Glutamatergic neuron (in vitro differentiated cells): ENCODE measurements at regions not wholly inside any gene's neighbourhood (a gene's known extent, or its start where the extent isn't known, plus 50 kb on each side); places are given as distances from the start of the nearest gene placed in this dataset.

Source experiments
- DNase-seq: peaks from one replicate; pipeline ENCODE4 v3.0.0; 2022
- H3K27ac Mint-ChIP-seq: one replicate; pipeline ENCODE4 v1.8.0; 2020; ENCODE audit warnings: mild to moderate bottlenecking, mixed read lengths, inconsistent platforms; ENCODE audit not compliant: unreplicated experiment
- H3K27me3 Mint-ChIP-seq: one replicate; pipeline ENCODE4 v1.8.0; 2020; ENCODE audit warnings: mild to moderate bottlenecking, moderate library complexity, mixed read lengths, inconsistent platforms; ENCODE audit not compliant: unreplicated experiment
- H3K36me3 Mint-ChIP-seq: one replicate; pipeline ENCODE4 v1.8.0; 2020; ENCODE audit warnings: mild to moderate bottlenecking, mixed read lengths, inconsistent platforms; ENCODE audit not compliant: unreplicated experiment
- H3K4me1 Mint-ChIP-seq: one replicate; pipeline ENCODE4 v1.8.0; 2020; ENCODE audit warnings: mild to moderate bottlenecking, low read depth, mixed read lengths, inconsistent platforms; ENCODE audit not compliant: unreplicated experiment
- H3K4me3 Mint-ChIP-seq: one replicate; pipeline ENCODE4 v1.8.0; 2020; ENCODE audit warnings: mild to moderate bottlenecking, mixed read lengths, inconsistent platforms; ENCODE audit not compliant: unreplicated experiment
- H3K9me3 Mint-ChIP-seq: one replicate; pipeline ENCODE4 v1.8.0; 2020; ENCODE audit warnings: mild to moderate bottlenecking, moderate library complexity, mixed read lengths, inconsistent platforms; ENCODE audit not compliant: unreplicated experiment
- TF ChIP-seq, protein P1 (sequence below): fragments of 200-600 bp; sonication (generic); IDR thresholded peaks from one replicate; pipeline ENCODE4 v1.5.0; 2021; ENCODE audit not compliant: partially characterized antibody, unreplicated experiment

DNA sequence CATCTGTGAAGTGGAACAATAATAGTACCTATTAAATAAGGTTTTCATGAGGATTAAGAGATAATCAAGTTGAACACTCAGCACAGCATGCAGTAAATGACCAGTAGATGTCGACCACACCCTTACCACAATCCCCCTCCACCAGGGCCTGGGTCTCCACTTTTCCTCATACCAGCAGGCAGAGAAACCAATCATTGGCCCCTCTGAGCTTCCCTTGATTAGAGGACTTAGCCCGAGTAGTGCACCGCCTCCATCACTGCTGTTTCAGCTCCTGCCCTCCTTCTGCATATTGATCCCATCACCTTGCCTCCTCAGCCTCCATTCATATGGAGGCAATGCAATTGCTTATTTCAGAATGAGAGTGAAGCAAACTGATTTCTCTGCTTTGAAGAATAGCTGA is 96.5 kb upstream of the CDH11 start:
- Mint-ChIP-seq H3K36me3 (no peaks in the 10 kb centered on the region), H3K27ac (no peak overlapping the region), H3K4me3 (no peak overlapping the region), H3K4me1 (no peaks in the 10 kb centered on the region), H3K27me3 (no peaks in the 10 kb centered on the region), H3K9me3 (no peaks in the 10 kb centered on the region)
- no peak for DNase-seq
- TF ChIP-seq, protein P1, sequence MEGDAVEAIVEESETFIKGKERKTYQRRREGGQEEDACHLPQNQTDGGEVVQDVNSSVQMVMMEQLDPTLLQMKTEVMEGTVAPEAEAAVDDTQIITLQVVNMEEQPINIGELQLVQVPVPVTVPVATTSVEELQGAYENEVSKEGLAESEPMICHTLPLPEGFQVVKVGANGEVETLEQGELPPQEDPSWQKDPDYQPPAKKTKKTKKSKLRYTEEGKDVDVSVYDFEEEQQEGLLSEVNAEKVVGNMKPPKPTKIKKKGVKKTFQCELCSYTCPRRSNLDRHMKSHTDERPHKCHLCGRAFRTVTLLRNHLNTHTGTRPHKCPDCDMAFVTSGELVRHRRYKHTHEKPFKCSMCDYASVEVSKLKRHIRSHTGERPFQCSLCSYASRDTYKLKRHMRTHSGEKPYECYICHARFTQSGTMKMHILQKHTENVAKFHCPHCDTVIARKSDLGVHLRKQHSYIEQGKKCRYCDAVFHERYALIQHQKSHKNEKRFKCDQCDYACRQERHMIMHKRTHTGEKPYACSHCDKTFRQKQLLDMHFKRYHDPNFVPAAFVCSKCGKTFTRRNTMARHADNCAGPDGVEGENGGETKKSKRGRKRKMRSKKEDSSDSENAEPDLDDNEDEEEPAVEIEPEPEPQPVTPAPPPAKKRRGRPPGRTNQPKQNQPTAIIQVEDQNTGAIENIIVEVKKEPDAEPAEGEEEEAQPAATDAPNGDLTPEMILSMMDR = no peak

DNA sequence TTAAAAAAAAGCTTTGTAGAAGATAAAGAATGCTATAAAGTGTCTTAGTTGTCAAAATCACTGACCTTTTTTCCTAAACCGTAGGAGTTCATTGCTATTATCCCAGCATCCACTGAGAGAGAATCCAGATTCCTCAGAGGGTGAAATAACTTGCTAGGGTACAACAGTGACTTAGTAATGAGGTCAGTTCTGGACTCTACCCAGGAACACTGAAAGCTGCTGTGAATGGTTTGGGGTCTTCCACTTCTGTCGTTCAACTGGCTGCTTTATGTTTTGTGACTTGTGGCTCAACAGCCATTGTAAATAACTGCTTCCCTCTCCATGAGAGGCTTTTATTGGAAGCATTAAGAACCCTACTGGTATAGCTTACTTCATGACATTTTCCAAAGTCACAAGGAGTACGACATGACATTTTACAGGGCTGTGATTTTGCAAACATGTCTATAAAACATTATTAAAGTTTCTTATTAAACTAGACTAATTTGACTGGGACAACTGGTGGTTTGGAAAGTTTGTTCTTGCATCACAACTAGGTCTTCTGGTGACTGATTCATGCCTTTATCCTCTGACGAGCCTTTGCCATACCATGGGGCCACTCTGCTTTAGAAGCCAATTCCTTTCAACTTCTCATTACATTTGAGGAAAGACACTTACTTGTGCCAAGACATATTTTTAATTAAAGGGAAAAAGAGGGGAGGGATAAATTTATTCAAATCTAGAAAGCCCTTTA is 92.2 kb upstream of the CDH11 start:
- H3K9me3 Mint-ChIP-seq = no peaks in the 10 kb centered on the region
- DNase-seq = no peak
- H3K4me1 Mint-ChIP-seq = no peaks in the 10 kb centered on the region
- H3K4me3 Mint-ChIP-seq = no peak overlapping the region
- H3K27ac Mint-ChIP-seq = no peak overlapping the region
- TF ChIP-seq, protein P1 = no peak
- H3K36me3 Mint-ChIP-seq = no peaks in the 10 kb centered on the region
- no peaks in the 10 kb centered on the region for H3K27me3 Mint-ChIP-seq

DNA sequence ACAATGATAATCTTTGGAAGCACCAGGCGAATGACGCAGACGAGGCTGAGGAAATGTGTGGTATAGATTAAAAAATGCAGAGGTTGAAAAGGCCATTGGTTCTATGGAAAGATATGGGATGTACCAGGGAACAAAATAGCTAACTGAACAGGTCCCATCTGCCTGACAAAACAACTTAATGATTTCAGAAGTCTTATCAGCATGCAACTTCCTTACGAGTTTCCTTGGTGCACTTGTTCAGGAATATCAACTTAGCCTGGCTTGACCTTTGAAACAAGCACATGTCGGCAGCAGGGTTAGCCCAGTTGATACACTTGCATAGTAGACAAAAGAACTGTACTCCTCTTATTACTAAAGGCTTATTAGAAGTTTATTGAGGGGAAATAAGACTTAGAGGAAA is 90.9 kb upstream of the CDH11 start:
- TF ChIP-seq, protein P1 = no peak
- Mint-ChIP-seq H3K36me3 (no peaks in the 10 kb centered on the region), H3K27ac (no peak overlapping the region), H3K4me3 (no peak overlapping the region), H3K4me1 (no peaks in the 10 kb centered on the region), H3K27me3 (no peaks in the 10 kb centered on the region), H3K9me3 (no peaks in the 10 kb centered on the region)
- DNase-seq = no peak

DNA sequence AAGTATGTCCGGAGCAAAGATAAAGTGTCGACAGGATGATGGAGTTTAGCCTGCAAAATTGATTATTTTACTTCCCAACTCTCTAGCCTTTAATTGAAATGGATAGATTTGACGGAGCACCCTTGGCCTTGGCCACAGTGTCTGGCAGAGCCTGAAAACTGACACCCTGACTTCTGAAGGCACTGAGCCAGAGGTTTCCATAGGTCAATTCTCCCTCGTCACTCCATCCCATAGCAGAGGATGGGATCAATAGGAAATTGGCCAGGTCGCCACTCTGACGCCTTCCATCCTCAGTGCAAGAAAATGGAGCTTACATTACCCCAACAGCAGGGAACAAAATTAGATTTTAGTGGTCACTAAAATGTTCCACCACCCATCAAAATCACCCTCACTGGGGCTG is 90.4 kb upstream of the CDH11 start:
- no peak overlapping the region for H3K4me3 Mint-ChIP-seq
- H3K9me3 Mint-ChIP-seq = no peaks in the 10 kb centered on the region
- H3K27ac Mint-ChIP-seq = no peak overlapping the region
- no peaks in the 10 kb centered on the region for H3K27me3 Mint-ChIP-seq
- H3K36me3 Mint-ChIP-seq = no peaks in the 10 kb centered on the region
- DNase-seq = no peak
- TF ChIP-seq, protein P1 = no peak
- H3K4me1 Mint-ChIP-seq = no peaks in the 10 kb centered on the region

DNA sequence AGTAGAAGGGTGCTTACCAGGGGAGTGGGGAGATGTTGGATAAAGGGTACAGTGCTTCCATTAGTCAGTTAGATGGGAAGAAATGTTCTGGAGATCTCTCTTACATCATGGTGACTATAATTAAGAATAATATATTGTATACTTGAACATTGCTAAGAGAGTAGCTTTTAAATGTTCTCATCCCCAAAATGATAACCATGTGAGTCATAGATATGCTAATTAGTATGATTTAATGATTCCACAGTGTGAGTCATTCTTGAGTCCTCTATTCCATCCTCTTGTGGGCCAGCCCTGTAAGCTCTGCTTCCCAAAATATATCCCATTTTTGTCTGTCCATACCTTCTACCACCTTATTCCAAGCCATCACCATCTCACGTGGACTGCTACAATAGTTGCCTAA is 80.6 kb upstream of the CDH11 start:
- TF ChIP-seq, protein P1 = no peak
- Mint-ChIP-seq H3K27me3 (no peaks in the 10 kb centered on the region), H3K27ac (no peak overlapping the region), H3K4me1 (no peaks in the 10 kb centered on the region), H3K9me3 (no peaks in the 10 kb centered on the region), H3K36me3 (no peaks in the 10 kb centered on the region), H3K4me3 (no peak overlapping the region)
- no peak for DNase-seq
